HTR-8/SVneo (cell line): ENCODE measurements at regions not wholly inside any gene's neighbourhood (a gene's known extent, or its start where the extent isn't known, plus 50 kb on each side); places are given as distances from the start of the nearest gene placed in this dataset.

Experiments used
- DNase-seq: peaks from one replicate; pipeline ENCODE4 v3.0.0; 2011; ENCODE audit warnings: low spot score, mixed read lengths; ENCODE audit not compliant: insufficient read length
- FAIRE-seq: peaks from 2 replicates; lab custom pipeline; 2011; peaks lifted over from hg19 to GRCh38; lab: Jason Lieb, UNC

DNA sequence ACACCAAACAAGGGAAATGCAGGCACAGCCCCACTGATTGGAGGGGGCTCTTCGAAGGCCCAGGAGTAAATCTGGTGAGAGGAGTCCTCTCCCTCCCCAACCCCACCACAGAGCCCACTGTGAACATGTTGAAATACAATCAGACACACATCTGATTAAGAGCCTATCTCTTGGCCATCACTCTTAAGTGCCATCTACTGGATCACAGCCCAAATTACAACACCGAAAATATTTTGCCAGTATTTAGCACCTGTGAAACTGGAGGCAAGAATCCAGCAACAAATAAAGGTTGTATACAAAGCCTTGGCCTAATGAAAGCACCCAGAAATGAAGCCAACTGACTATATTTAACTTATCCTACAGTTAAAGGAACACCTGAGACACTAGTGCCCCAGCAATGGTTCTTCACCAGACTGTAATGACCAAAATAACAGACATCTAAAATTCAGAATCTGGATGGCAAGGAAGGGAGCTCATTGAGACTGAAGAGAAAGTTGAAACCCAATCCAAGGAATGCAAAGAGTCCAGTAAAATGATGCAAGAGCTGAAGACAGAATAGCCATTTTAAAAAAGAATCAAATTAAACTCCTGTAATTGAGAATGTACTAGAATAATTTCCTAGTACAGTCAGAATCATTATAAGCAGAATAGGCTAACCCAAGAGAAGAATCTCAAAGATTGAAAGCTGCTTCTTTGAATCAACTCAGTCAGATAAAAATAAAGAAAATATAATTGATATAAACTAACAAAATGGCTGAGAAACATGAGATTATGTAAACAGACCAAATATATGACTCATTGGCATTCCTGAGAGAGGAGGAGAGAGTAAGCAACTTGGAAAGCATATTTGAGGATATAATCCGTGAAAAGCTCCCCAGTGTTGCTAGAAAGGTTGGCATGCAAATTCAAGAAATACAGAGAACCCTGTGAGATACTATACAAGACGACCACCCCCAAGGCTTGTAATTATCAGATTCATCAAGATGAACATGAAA, 1117.0 kb downstream of the FLRT2 start:
- peak; percentile 23 for FAIRE-seq
- DNase-seq: no peak

DNA sequence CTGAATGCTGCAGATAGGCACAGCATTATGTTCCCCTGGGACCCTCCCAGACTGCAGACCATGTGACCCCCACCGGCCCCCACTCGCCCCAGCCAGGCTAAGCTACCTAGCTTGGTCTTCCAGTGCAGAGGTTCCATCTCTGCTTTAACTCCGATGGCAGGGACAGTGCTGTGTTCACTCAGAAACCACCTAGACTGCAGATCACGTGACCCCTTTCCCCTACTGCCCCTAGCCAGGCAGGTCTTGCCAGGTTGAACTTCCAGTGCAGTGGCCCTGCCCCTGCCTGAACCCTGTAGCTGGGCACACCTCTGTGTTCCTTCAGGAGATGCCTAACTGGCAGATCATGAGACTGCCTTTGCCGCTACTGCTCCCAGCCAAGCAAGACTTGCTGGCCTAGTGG, 1116.2 kb downstream of the FLRT2 start:
- no peak for DNase-seq
- no peak for FAIRE-seq

GRCh38 chr14:86641310-86641709, 1111.4 kb downstream of the FLRT2 start:
- no peak for DNase-seq
- no peak for FAIRE-seq

- FAIRE-seq (no peak), DNase-seq (no peak)
Measured at GRCh38 chr14:86640288-86640687, 1110.3 kb downstream of the FLRT2 start.

DNA sequence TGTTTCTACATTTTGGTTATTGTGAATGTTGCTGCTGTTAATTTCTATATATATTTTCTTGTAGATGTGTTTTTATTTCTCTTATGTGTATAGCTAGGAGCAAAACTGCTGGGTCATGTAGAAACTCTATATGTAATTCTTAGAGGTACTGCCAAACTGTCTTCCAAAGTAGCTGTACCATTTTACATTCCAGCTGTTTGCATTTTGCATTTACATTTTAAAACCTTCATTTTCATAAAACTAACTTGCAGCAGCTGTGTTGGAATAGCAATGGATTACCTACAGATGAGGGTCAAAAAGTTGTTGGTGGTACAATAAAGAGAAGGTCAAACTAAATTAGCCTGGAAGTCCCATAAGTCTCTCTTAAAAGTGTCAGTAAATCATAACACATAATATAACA, 1109.7 kb downstream of the FLRT2 start:
- DNase-seq (no peak), FAIRE-seq (no peak)

DNA sequence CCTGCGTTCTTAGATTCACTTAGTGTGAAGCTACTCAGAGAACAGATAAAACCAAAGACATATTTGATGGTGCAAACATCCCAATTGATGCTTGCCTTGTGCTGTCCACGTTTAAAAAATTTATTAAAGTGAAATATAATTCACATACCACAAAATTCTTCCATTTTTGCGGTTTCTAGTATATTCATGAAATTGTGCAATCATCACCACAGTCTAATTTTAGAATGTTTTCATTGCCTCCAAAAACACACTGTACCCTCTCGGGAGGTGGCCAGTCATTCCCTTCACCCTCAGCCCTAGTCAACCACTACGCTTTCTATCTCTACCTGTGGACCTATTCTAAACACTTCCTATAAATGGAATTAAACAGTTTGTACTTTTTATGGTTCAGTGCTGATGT, 1109.2 kb downstream of the FLRT2 start:
- no peak for FAIRE-seq
- DNase-seq: no peak

GRCh38 chr14:86627080-86627479, 1097.1 kb downstream of the FLRT2 start:
- no peak for DNase-seq
- no peak for FAIRE-seq

DNA sequence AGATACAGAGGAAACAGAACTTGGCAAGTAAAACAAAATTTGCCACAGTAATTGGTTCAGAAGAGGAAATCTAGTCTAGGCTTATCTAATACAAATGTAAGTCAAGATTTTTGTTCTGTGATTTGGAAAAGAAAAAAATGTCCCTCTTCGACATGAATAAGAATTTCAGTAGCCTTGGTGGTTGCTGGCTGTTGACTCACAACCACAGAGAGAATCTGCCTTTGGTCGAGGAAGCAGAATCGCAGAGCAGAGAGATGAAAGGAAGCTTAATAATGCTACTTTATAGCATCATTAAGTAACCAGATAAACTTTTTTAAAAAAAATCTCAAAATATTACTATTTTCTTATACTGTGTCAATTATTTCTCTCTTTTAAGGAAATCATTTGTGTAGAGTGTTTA, 1096.6 kb downstream of the FLRT2 start:
- FAIRE-seq: no peak
- no peak for DNase-seq

DNA sequence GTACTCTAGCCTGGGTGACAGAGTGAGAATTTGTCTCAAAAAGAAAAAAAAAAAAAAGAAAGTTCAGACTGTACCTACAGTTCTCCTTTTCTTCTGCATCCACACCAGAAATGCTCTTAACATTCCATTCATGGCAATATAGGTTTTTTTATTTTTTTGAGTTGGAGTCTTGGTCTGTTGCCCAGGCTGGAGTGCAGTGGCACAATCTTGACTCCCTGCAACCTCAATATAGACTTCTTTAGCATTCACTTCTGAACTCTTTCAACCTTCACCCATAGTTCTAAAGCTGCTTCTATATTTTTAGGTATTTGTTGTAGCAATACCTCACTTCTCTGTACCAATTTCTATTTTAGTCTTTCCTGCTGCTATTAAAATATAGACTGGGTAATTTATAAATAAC, 1095.7 kb downstream of the FLRT2 start:
- FAIRE-seq: no peak
- DNase-seq: no peak

DNA sequence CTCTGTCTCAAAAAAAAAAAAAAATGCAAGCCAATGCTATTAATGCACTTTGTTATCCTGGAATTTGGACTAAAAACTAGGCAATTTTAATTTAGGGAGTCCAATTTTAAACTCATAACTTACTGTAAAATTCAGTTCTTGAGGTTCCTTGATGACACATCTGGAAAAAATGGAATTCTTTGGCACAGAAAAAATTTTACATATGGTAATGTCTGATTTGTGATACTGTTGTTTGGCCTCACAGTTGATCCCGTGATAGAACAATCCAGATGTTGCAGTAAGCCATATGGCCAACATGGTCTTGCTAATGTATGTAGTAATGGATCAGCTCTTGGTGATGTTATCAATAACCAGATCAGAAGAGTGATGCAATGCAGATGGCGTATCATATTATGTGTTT, 1089.8 kb downstream of the FLRT2 start:
- no peak for FAIRE-seq
- no peak for DNase-seq

GRCh38 chr14:86613786-86614185, 1083.8 kb downstream of the FLRT2 start:
- FAIRE-seq (no peak), DNase-seq (no peak)

DNA sequence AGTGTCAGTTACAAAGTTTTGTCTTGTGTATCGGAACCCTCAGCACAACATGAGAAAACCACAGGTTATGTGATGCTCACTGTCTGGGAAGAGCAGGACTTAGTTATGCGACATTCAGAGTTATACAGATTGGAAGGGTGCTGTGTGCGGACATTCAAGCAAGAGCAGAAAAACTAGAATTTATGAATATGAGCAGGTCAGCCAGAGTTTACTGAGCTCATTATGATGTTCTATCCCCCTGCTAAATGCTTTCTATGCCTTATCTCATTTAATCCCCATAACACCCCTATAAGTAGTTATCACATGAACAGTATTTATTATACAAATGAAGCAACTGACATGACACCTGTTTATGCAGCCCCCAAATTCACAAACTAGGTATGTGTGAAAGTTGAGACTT, 1083.2 kb downstream of the FLRT2 start:
- DNase-seq (no peak), FAIRE-seq (no peak)

- FAIRE-seq: no peak
- no peak for DNase-seq
Measured at GRCh38 chr14:86604561-86604960, 1074.6 kb downstream of the FLRT2 start.

DNA sequence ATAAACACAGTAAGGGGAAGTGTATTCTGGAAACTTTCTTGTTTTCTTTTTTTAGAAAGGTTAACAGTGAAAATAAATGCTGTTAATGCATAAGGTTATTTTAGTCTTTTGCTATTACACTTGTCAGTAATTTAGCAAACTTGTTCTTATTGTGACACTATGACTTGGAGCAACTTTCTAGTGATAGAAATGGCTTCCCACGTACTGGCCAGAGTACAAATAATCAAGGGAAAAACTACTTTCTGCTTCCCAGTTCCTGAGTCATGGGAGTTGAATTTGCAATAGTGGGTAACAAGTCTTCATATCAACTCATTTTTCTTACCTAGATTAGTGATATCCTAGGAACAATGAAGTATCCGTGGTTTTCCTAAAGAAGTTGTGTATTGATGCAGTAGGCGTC, 1072.3 kb downstream of the FLRT2 start:
- no peak for FAIRE-seq

DNA sequence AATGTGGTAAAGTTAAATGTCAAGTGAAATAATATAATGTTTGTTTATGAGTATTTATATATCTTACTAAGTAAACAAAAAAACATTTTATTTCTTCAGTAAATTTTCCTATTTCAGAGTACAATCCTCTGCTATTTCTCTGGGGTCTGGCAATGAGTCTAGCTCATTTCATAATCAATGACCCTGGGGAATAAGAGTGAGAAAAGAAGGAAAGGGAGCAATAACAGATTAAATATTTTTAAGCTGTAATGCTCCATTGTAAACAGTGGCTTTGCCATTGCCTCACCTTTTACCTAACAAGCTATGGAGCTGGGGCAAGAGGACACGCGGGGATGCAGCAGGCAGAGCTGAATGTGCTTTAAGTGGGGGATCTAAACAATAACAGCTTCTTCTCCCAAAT, 1071.9 kb downstream of the FLRT2 start:
- FAIRE-seq: no peak
- no peak for DNase-seq

More for the DNA sequence above, 1072.3 kb downstream of the FLRT2 start:
- no peak for DNase-seq

DNA sequence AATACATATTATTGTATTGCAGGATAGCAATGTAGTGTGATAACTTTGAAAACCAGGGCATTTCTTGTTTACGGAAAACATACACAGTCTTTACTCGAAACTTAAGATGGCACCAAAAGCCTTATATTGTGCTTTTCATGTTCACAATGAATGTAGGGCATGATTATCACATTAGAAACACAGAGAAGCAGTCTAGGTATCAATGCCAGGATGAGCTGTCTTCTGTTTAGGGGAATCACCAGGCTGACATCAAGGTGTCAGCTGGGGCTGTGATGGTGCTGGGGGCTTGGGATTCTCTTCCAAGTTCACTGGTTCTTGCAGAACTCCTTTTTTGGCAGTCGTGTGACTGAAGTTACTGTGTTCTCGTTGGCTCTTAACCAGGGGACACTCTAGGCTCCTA, 1067.3 kb downstream of the FLRT2 start:
- no peak for DNase-seq
- FAIRE-seq: no peak

- FAIRE-seq (no peak), DNase-seq (no peak)
Measured at GRCh38 chr14:86596024-86596423, 1066.1 kb downstream of the FLRT2 start.

DNA sequence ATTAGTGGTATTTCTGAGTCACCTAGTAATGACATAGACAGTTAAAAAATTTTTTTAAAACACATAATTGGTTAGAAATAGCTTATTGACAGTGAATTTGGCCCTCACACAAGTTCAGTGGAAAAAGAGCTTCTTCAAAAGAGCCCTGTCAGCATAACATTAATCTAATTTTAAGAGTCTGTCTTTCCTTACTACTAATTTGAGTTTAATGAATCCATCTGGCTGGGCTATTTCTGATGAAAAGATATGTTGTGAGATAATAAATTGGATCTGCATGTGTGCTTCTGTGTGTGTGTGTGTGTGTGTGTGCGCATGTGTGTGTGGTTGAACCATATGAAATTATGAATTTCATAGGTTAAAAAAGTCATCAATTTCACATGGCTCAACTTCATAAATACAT, 1045.2 kb downstream of the FLRT2 start:
- DNase-seq: no peak
- FAIRE-seq: no peak

DNA sequence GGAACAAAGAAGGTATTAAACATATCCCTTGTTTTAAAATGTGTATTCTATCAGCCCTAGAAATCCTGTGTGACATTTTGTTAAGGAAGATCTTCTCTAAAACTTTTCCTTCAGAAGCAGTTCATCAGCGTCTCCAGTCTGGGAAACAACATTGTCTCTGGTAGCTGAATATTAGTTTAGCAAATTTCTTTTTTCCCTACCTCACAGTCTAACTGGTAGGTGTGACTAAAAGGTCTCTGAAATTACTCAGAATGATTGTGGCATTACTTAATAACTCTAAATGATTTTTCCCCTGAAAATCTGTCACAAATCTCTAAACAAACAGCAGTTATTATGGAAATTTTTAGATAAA, 1044.8 kb downstream of the FLRT2 start:
- FAIRE-seq: no peak
- DNase-seq: no peak

DNA sequence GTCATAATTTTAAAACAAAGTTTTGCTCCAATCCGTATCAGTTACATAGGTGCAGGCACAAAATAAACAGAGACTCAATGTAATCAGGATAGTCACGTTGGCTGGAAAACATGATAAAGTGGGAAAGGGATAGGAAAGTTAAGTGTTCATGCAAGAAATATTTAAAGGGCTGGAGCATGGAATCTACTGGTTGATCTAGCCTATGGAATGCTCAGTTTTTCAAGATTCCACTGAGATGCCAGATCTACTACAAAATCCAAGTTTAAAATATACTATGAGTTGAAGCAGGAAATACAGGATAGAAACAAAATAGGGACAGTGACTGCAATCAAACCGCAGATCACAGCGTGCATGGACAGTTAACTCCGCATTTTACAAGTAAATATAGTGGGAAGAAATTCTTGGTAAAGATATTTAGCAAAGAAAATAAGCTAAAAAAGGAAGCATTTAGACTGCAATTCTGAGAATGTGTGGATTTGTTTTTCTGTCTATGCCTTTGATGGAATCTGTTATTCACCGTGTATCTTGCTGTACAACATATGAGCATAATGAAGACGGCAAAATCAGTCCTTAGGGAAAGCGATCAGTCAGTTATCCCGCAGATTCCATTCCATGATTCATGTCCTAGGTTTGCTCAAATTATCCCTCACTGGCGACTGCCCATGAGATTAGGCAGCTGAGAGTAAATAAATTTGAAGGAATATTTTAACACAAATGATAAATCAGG, 1044.3 kb downstream of the FLRT2 start:
- peak; percentile 32 for DNase-seq
- FAIRE-seq: no peak

DNA sequence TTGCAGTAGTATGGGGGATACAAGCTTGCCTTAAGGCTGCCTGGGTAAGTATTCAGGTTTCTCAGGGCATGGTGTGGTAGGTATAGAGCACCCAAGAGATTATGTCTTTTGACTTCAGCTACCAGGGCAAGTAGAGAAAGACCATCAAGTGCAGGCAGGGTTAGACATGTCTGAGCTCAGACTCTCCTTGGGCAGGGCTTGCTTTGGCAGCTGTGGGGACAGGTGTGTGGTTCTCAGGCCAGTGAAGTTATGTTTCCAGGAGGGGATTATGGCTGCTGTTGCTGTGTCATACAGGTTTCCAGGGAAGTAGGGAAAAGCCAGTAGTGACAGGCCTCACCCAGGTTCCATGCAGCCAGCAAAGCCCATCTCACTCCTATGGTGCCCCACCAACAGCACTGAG, 1040.4 kb downstream of the FLRT2 start:
- FAIRE-seq (no peak), DNase-seq (no peak)
